CD4-positive, alpha-beta T cell treated with Interleukin-6 for 4 hours (primary cell): ENCODE measurements at regions not wholly inside any gene's neighbourhood (a gene's known extent, or its start where the extent isn't known, plus 50 kb on each side); places are given as distances from the start of the nearest gene placed in this dataset.
"Not testable (repeated sequence)": the region's sequence is repeated elsewhere in the genome, so short reads cannot be mapped to it uniquely, and the experiment has no call there.

Experiments
- DNase-seq: peaks from one replicate; pipeline ENCODE4 v3.0.0-alpha.2; 2020; ENCODE audit warnings: mixed read lengths

DNA sequence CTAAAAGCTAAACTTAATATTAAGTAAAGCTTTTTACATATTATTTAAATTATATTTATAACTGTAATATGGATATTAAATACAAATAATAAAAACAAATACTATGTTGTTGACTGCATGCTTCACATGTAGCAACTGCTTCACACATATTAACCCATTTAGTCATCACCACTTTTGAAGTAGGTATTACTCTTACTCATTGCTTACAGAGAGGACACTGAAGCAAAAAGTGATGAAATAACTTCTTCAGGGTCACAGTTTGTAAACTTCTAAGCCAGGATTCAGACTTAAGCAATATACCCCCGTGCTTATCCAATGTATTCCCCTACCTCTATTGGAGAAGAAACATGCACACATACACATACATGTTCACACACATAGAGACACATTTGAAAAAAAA, 166.6 kb downstream of the DKK2 start:
- no peak for DNase-seq

DNA sequence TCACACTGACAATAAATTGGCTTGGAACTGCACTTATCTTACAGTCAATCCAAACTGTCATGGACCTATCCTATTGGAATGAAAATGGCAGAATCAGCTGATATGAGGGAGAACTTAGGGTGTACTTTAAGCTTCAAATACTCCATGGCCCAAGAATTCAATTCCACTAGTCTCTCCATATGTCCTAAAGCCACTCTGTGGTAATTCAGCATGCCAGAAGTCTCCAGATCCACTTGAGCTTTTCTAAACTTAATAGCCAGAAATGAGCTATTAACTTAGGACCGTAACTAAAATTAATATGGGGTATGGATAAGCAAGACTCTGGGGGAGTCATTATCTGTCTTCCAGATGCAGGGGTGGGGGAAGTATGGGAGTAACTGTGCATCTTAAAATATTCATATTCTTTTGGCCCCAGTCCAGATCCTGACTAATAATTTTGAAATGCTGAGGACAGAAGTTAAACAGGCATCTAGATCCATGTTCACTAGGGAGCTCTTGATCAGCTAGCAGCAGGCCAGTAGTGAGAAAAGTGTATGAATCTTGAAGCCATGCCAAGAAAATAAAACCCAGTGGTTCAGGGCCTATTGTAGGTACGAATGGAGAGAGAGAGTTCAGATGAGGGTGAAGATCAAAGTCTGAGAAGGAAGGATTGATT, 167.6 kb downstream of the DKK2 start:
- no peak for DNase-seq

DNA sequence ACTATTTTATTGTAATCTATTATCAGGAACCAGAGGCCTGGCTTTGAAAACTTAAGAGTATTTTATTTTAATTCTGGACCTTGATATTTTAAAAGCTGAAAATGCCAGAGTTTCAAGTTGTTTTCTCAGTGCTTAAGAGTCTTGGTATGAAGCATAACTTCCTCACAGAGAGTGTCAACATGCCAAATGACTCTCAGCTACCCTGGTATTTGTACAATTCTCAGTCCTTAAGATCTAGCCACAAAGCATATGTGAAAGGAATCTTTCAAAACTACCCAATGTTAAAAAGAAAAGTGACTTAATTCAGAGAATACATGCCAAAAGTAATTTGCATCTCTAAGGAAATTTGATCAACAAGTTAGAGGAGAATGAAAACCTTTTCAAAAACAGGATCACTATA, 171.9 kb downstream of the DKK2 start:
- DNase-seq: no peak

DNA sequence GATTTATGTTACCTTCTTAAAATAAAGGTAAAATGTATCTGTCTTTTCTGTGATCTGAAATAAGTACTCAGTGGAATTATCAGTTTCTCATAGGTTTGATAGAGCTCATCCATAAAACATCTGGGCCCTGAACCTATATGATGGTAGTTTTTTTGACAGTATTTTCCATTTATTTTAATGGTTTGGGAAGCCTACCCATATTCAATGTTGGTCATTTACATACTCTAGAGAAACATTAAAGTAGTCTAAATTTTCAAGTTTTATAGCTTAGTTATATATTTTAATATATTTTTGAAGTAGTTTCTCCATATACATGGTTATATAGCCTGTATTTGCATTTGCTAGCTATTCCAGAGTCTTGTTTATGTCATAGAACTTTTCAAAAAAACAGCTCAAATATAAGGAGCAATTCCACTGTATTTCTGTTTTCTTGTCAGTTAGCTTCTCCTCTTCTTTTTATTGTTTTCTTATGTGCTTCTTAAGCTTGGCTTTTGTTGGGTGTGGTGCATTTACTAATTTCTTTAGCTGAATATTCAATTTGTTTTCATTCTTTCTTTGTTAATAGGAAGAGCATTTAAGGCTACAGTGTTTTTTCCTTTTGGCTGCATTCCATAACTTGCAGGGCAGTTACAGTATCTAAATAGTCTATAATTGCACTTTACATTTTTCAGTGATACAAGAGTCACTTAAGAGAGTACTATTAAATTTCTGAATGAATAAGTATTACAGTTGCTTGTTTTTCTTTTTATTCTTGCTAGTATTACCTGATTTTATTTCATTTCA, 181.4 kb downstream of the DKK2 start:
- no peak for DNase-seq

DNA sequence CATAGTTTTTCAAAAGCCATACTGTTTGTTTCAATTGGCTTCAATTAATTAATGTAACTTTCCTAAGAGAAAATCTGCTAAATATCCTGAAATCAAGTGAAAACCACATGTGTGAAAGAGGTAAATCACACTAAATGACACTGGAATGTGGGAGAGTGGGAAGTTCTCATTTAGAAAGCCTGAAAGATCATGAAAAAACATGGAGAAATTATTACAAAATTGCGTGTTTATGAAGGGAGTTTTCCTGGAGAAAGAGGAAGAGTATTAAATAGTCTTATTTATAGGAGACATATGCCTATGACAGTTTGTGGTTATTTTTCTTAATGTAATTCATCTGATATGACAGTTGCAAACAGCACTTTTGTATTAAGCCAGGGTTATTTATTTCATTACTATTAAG, 183.7 kb downstream of the DKK2 start:
- DNase-seq: no peak

DNA sequence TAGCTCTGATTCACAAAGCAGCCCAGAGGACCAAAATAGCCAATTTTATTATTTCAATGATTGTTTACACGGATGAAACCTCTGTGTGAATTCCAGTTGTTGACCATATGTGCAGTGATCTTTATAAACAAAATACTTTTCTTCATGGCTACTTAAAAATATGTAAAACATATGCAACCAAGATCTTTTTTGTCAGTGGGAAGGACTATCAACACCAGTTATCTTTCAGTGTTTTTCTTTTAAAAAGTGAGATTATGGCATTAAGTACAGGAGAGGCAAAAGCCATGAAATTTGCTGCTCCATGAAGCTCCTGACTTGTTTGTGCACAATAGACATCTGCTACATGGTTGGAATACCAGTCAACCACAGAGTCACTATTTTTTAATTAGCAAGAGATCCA, 184.4 kb downstream of the DKK2 start:
- no peak for DNase-seq

DNA sequence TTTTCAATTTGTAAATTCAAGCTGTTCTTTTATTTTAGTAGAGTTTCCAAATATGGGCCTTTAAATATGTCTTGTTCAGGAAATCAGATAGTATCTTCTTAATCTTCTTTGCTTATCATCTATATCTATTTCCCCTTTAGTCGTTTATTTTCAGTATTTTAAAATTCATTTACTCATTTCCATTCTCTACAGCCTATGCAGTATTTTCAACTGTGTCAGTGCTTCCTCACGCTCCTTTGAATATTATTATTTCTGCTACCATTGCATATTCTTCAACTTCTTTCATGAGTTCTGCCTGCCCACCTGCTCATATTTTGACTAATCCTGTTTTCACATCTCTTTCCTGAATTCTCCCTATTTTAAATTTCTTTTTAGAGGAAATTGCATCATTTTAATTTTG, 185.4 kb downstream of the DKK2 start:
- DNase-seq: no peak

DNA sequence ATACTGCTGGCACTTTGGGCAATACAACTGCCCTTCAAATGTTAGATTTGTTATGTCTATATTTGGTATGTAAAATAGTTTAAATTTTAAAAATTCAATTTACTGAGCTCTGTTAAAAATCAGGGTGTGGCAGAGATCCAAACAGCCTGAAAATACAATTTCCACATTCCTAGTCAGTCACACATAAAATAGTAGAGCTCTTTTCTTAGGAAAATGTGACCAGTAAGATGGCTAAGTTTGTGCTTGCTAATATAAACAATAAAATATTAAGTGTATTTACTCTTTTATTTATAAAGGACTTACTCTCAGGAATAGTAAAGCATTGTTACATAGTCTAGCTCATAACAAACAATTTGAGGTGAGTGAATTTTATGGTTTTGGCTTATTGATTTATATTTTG, 200.2 kb downstream of the DKK2 start:
- DNase-seq: no peak

DNA sequence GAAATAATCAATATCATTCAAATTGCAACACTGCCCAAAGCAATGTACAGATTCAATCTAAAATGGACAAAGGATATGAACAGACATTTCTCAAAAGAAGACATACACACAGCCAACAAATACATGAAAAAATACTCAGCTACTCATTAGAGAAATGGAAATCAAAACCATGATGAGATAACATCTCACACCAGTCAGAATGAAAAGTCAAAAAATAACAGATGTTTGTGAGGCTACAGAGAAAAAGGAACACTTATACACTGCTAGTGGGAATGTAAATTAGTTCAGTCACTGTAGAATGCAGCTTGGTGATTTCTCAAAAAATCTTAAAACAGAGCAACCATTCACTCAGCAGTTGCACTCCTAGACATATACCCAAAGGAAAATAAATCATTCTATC, 205.2 kb downstream of the DKK2 start:
- no peak for DNase-seq

DNA sequence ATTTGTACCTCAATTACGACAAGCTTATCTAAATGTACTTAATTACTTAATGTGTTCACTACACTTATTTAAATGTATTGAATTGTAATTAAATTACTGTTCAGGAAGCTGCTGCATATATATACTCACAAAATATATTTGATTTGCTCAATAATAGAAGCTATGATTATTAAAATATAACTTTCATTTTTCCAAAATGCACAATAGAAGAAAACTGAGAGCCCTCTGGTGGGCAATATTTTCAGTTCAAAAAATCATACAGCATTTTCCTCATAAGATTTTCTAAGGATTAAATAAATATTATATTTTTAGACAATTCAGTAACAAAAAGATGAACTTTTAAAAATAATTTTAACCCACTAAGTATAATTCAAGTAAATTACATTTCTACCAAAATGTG, 217.3 kb downstream of the DKK2 start:
- DNase-seq: no peak

DNA sequence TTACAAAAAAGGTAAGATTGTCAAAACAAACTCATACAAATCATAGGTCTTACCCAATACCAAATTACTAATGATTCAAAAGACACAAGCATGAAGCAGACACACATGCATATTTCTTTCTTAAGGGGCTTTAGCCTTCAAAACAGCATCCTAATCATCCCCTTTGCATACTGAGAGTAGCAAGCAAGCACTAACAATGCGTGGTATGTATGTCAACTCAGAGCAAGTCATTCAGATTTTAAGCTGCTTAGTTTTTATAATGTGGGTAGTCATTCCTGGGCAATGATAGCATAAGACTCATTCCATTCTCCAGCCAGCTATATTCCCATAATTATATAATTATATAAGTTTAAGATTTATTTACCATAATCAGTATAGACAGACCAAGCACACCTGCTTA, 219.6 kb downstream of the DKK2 start:
- no peak for DNase-seq

DNA sequence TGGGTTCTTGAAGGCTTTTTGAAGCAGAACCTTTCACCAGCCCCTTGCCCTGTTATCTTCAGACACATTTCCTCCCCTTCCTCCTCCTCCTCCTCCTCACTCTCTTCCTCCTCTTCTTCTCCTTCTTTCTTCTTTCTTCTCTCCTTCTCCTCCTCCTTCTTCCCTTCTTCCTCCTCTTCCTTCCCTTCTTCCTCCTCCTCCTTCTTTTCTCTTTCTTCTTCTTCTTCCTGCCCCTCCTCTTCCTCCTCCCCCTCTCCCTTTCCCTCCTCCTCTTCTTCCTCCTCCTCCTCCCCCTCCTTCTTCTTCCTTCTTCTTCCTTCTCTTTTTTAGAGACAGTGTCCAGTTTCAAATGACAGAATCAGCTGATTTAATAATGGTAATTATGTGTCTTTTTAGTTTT, 226.0 kb downstream of the DKK2 start:
- DNase-seq: no peak

DNA sequence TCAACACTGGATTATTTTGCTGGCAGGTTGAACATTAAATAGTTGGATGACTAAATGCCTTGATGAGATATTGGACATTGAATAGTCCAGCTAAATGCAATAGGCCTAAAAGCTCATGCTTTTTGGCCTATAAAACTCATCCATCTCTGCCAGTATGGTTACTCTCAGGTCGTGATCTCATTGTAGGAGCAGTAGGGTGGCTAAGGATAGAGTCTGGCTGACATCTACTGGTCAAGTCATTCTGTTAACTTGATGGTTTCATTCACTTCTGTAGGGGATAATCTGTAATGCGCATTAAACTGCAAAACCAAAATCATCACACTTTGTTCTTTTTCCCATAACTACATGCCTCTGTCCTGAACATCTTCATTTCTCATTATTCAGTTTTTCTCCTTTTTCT, 227.0 kb downstream of the DKK2 start:
- DNase-seq: no peak

DNA sequence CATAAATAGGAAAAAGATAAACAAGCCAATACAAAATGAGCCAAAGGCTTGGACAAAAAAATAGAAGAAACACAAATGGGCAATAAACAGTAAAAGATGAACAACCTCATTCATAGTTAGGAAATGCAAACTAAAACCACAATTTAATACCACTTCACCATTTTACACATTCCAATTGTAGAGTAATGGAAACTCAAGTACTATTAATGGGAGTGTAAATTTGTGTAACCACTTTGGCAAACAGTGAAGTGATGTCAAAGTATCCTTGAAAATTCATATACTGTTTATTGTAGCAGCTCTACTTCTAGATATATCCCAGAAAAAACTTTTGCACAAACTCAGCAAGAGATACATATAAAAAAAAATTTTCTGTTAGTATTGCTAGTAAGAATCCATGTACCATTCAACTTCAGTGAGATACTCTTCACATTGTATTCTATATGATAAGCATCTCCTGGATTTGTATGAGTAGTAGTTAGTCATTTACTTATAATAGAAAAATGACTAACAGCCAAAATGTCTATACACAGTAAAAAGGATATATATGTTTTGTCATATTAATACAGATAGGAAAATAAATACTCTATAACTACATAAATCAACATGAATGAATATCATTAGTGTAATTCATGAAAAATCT, 229.8 kb downstream of the DKK2 start:
- no peak for DNase-seq

DNA sequence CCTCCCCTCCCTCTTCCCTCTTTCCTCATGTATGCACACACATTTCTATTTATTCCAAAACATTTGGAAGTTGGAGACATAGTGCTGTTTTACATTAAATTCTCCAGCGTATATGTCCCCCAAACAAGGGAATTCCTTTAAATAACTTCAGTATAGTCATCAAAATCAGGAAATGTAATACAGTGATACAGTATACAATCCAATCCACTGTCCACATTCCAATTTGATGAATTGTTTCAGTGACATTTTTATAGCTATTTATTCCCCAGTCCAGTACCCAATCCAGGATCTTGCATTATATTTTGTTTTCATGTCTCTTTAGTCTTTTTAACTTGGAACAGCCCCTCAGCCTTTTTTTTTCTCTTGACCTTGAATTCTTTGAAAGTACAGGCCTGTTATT, 233.0 kb downstream of the DKK2 start:
- no peak for DNase-seq

DNA sequence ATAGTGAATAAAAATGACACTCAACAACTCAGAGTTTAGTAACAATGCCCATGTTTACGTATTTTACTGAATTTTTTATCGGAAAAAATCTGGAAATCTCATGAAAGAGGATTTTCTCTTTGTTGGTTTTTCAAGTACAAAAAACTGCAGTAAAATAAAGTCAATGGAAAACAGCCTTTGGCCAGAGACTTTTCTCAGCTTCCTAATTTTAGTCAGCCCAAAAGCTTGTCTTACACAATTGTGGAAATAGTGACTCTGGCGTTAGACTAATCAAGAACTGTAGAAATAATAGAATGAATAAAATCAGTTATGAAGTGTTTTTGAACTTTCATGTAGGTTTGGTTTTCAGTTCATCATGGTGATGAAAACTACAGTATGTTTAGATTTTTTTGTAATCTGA, 234.7 kb downstream of the DKK2 start:
- no peak for DNase-seq

DNA sequence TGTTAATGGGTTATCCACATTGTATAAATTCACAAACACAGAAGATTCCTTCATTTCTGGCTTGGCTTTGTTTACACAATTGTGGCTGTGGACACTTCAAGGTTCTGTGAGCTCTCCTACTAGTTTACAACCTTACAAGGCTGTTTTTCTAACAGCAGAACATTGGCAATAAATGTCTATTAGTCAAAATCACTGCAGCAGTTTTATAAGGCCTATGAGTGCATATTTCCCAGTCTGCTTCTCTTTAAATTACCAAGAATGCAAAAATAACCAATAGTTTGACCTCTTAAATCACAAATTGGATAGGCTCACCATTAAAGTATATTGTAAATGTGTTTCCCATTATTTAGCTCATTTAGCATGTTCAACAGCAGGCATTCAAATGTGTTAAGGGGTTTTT, 239.2 kb downstream of the DKK2 start:
- DNase-seq: no peak

DNA sequence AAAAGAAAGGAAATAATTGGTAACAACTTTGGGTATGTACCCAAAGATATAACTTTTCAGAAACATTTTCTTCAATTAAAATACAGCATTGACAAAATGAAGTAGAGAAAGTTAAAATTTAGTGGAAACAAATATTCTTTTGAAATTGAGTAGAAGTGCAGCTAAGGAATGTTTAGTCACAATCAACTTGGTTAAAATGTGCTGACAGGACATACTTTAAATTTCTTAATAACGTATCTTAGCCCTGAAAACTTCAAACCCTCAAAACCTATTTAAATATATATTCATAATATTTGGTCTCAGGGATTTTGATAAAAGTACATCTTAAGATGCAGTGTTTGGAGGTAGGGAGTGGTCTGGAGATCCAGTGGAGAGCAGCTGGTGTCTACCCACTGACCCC, 240.8 kb downstream of the DKK2 start:
- DNase-seq: no peak

DNA sequence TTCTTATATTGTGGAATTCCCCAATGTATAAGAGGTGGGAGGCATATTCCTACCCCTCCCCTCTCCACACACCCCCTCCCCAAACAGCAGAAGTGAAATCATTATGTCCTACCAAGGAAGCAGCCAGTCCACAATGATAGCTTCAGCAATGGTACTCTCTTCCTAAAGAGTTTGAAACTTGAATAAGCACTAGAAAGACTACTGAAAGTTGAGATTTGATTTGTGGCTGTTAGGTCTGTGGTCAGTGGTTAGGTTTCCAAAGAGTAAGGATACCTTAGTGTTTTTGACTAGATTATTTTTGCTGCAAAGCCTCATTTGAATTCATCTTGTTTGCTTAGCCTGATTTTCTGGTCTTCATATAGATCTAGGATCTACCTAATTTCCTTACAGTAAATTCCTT, 242.2 kb downstream of the DKK2 start:
- DNase-seq: no peak

DNA sequence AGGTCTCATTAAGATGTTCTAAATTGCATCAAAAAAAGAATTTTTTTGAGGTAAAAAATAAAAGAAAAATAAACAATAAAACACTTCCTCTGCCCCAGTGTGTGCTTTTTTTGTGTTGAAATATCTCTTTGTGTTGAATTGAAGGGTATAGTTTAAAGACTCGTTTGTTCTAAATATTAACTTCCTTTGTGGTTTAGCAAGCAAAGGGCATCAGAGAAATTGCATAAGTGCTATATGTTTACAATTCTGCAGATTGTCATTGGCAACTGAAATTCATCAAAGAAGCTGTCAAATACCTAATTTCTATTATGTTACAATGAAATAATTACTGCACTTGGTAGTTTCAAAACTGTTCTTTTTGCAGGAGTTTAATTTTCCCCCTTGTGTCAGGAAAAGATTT, 260.5 kb downstream of the DKK2 start:
- no peak for DNase-seq

DNA sequence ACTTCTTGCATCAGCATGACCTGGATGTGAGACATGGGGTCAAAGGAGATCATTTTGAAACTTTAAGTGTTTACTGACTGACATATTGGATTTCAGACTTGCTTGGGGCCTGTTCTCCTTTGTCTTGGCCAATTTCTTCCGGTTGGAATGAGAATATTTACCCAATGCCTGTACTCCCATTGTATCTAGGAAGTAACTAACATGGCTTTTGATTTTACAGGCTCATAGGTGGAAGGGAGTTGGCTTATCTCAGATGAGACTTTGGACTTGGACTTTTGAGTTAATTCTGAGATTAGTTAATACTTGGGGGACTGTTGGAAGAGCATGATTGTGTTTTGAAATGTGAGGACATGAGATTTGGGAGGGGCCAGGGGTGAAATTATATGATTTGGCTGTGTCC, 262.1 kb downstream of the DKK2 start:
- DNase-seq: not testable (repeated sequence)

DNA sequence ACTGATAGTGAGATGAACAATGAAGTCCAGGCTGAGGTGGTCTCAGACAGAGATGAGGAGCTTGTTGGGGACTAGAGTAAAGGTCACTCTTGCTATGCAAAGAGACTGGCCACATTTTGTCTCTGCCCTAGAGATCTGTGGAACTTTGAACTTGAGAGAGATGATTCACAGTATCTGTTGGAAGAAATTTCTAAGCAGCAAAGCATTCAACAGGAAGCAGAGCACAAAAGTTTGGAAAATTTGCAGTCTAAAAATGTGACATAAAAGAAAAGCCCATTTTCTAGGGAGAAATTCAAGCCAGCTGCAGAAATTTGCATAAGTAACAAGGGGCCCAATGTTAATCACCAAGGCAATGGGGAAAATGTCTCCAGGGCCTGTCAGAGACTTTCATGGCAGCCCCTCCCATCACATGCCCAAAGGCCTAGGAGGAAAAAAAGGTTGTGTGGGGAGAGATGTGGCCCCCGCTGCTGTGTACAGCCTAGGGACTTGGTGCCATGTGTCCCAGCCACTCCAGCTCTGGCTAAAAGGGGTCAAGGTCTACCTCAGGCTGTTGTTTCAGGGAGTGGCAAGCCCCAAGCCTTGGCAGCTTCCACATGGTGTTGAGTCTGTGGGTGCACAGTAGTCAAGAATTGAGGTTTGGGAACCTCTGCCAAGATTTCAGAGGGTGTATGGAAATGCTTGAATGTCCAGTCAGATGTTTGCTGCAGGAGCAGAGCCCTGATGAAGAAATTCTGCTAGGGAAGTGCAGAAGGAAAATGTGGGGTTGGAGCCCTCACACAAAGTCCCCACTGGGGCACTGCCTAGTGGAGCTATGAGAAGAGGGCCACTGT, 262.8 kb downstream of the DKK2 start:
- no peak for DNase-seq

DNA sequence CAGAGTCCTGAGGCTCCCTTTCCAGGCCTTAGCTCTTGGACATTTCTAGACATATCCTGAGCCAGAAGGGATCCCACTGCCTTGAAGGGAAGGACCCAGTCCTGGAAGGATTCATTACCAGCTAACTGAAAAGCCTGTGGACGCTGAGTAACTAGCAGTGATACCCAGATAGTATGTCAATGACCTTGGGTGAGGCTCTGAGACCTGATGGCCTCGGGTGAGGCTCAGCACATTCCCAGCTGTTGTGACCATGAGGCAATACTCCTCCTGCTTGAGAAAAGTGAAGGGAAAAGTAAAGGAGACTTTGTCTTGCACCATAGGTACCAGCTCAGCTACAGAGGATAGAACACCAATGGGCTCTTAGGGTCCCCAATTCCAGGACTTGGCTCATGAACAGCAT, 268.1 kb downstream of the DKK2 start:
- DNase-seq: no peak

DNA sequence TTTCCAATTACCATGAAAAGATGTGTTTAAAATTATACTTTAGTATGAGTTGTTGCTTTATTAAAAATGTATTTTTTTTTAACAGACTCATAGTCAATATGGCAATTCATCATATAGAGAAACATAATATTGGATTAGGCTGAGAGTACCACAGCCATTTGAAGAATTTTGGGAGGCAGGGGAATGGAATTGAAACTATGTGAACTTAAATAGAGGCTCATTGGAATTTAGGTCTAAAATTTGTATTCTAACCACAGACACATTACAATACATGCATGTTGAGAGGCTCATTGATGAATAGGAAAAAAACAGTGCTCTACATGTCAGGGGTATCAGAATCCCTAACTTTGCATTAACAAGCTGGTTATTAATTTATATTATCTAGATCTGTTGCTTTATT, 269.6 kb downstream of the DKK2 start:
- DNase-seq: no peak
